ENCODE measurements at regions not wholly inside any gene's neighbourhood (a gene's known extent, or its start where the extent isn't known, plus 50 kb on each side); places are given as distances from the start of the nearest gene placed in this dataset.

GRCh38 chr7:81245353-81245752 lies 326.5 kb upstream of the SEMA3C start:
- no peak for DNase-seq (ENCODE audit: low spot score)
- 66% methylated on average over 4 of the region's 4 CpGs for WGBS
- TF ChIP-seq TAF1 (conservative IDR thresholded peaks at IDR 0.05) (no peak), HNF4A (conservative IDR thresholded peaks at IDR 0.05) (no peak), RAD21 (IDR thresholded peaks at IDR 0.05) (no peak)
- Histone ChIP-seq H3K27ac (ENCODE audit: low read depth in 1 of 2, low read length in 2 of 2) (no peak overlapping the region), H3K9me3 (ENCODE audit: control insufficient read depth in 4 of 4, low read length in 3 of 4) (no peaks in the 10 kb centered on the region), H3K9ac (ENCODE audit: low read depth in 1 of 2, low read length in 2 of 2) (no peak overlapping the region), H3K27me3 (ENCODE audit: control insufficient read depth in 4 of 4, insufficient read depth in 4 of 4, low read length in 3 of 4) (peaks cover 0 to 2% (median 0%) of the 10 kb centered on the region in 4 donors), H3K4me3 (ENCODE audit: low read depth in 1 of 3, low read length in 3 of 3) (no peak overlapping the region), H3K36me3 (ENCODE audit: control insufficient read depth in 4 of 4, insufficient read depth in 3 of 4, low read depth in 1 of 4, low read length in 3 of 4) (no peaks in the 10 kb centered on the region), H3K4me1 (ENCODE audit: control insufficient read depth in 4 of 4, insufficient read depth in 4 of 4, low read length in 3 of 4) (no peaks in the 10 kb centered on the region)

DNA sequence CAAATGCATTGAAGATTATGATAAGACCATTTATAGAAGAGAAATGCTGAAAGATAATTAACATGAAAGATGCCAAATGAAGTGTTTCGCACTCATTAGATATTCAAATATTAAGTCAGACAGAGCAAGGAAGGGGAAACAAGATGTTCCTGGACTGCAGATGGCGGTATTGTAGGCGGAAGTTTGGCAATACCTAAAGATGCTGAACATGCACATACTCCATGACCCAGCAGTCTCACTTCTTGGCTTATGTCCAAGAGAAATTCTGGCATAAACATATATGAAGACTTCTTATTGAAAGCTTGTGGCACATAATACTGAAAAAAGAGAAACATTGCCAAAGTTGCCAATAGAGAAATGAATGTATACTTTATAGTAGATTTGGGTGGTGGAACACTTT lies 325.4 kb upstream of the SEMA3C start:
- Histone ChIP-seq H3K9ac (ENCODE audit: low read depth in 1 of 2, low read length in 2 of 2) (no peak overlapping the region), H3K4me3 (ENCODE audit: low read depth in 1 of 3, low read length in 3 of 3) (no peak overlapping the region), H3K27ac (ENCODE audit: low read depth in 1 of 2, low read length in 2 of 2) (no peak overlapping the region), H3K4me1 (ENCODE audit: control insufficient read depth in 4 of 4, insufficient read depth in 4 of 4, low read length in 3 of 4) (no peaks in the 10 kb centered on the region), H3K36me3 (ENCODE audit: control insufficient read depth in 4 of 4, insufficient read depth in 3 of 4, low read depth in 1 of 4, low read length in 3 of 4) (no peaks in the 10 kb centered on the region), H3K27me3 (ENCODE audit: control insufficient read depth in 4 of 4, insufficient read depth in 4 of 4, low read length in 3 of 4) (peaks cover 0 to 2% (median 0%) of the 10 kb centered on the region in 4 donors), H3K9me3 (ENCODE audit: control insufficient read depth in 4 of 4, low read length in 3 of 4) (no peaks in the 10 kb centered on the region)
- 83% methylated on average over 3 of the region's 3 CpGs for WGBS
- no peak for DNase-seq (ENCODE audit: low spot score)
- TF ChIP-seq SP1 (IDR thresholded peaks at IDR 0.05) = no peak
- TF ChIP-seq HNF4A (conservative IDR thresholded peaks at IDR 0.05) = no peak
- TF ChIP-seq JUND (IDR thresholded peaks at IDR 0.05) = no peak
- no peak for TF ChIP-seq FOXA1 (IDR thresholded peaks at IDR 0.05)
- TF ChIP-seq YY1 (IDR thresholded peaks at IDR 0.05) = no peak
- no peak for TF ChIP-seq NR2F2 (IDR thresholded peaks at IDR 0.05)
- TF ChIP-seq, protein P1, sequence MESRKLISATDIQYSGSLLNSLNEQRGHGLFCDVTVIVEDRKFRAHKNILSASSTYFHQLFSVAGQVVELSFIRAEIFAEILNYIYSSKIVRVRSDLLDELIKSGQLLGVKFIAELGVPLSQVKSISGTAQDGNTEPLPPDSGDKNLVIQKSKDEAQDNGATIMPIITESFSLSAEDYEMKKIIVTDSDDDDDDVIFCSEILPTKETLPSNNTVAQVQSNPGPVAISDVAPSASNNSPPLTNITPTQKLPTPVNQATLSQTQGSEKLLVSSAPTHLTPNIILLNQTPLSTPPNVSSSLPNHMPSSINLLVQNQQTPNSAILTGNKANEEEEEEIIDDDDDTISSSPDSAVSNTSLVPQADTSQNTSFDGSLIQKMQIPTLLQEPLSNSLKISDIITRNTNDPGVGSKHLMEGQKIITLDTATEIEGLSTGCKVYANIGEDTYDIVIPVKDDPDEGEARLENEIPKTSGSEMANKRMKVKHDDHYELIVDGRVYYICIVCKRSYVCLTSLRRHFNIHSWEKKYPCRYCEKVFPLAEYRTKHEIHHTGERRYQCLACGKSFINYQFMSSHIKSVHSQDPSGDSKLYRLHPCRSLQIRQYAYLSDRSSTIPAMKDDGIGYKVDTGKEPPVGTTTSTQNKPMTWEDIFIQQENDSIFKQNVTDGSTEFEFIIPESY (IDR thresholded peaks at IDR 0.05) = no peak
- TF ChIP-seq, protein P2, sequence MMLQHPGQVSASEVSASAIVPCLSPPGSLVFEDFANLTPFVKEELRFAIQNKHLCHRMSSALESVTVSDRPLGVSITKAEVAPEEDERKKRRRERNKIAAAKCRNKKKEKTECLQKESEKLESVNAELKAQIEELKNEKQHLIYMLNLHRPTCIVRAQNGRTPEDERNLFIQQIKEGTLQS (IDR thresholded peaks at IDR 0.05) = no peak

DNA sequence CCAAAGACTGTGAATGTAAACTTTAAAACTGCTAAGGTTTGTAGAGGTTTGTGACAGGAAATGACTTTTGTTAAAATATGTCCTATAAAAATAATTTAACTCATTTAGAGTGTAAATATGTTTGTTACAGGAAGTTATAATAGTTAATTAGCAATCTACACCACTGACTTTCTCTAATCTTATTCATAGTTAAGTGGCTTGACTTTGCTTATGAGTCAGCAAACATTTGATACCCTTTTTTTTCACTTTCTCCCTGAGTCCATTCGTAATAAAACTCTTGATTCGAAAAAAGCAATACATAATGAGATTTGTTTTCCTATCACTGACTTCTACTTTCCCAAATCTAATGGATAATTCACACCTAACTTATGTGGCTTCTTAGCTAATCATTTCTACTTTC lies 317.7 kb upstream of the SEMA3C start:
- DNase-seq (ENCODE audit: low spot score) = no peak
- H3K27ac ChIP-seq (ENCODE audit: low read depth in 1 of 2, low read length in 2 of 2) = no peak overlapping the region
- no peak for TF ChIP-seq TAF1 (conservative IDR thresholded peaks at IDR 0.05)
- no peak for TF ChIP-seq CTCF (IDR thresholded peaks at IDR 0.05; ENCODE audit: low read depth, low read length, missing input control)
- no peak for TF ChIP-seq FOXA1 (IDR thresholded peaks at IDR 0.05)
- no peak for TF ChIP-seq HNF4G (IDR thresholded peaks at IDR 0.05)
- TF ChIP-seq JUND (IDR thresholded peaks at IDR 0.05) = no peak
- no peak for TF ChIP-seq SP1 (IDR thresholded peaks at IDR 0.05)
- no peak for TF ChIP-seq HNF4A (conservative IDR thresholded peaks at IDR 0.05)
- no peak for TF ChIP-seq REST (IDR thresholded peaks at IDR 0.05)
- no peak for TF ChIP-seq FOXA2 (IDR thresholded peaks at IDR 0.05)
- TF ChIP-seq, protein P3, sequence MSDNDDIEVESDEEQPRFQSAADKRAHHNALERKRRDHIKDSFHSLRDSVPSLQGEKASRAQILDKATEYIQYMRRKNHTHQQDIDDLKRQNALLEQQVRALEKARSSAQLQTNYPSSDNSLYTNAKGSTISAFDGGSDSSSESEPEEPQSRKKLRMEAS (IDR thresholded peaks at IDR 0.05) = no peak
- H3K9me3 ChIP-seq (ENCODE audit: control insufficient read depth in 4 of 4, low read length in 3 of 4) = no peaks in the 10 kb centered on the region
- WGBS = 60% methylated on average over 2 of the region's 2 CpGs
- no peak overlapping the region for H3K9ac ChIP-seq (ENCODE audit: low read depth in 1 of 2, low read length in 2 of 2)
- H3K4me1 ChIP-seq (ENCODE audit: control insufficient read depth in 4 of 4, insufficient read depth in 4 of 4, low read length in 3 of 4) = no peaks in the 10 kb centered on the region
- H3K4me3 ChIP-seq (ENCODE audit: low read depth in 1 of 3, low read length in 3 of 3) = no peak overlapping the region
- H3K36me3 ChIP-seq (ENCODE audit: control insufficient read depth in 4 of 4, insufficient read depth in 3 of 4, low read depth in 1 of 4, low read length in 3 of 4) = no peaks in the 10 kb centered on the region
- peaks cover 0 to 2% (median 0%) of the 10 kb centered on the region in 4 donors for H3K27me3 ChIP-seq (ENCODE audit: control insufficient read depth in 4 of 4, insufficient read depth in 4 of 4, low read length in 3 of 4)
